Retinal pigment epithelial cell (primary cell): ENCODE measurements at regions not wholly inside any gene's neighbourhood (a gene's known extent, or its start where the extent isn't known, plus 50 kb on each side); places are given as distances from the start of the nearest gene placed in this dataset.
"Not testable (repeated sequence)": the region's sequence is repeated elsewhere in the genome, so short reads cannot be mapped to it uniquely, and the experiment has no call there.

Experiments
- DNase-seq: peaks from one replicate; pipeline ENCODE4 v3.0.0-alpha.2; 2010; ENCODE audit warnings: low read depth
- H3K4me3 ChIP-seq: 2 replicates; pipeline ENCODE4 v1.5.1; 2011; ENCODE audit warnings: mild to moderate bottlenecking, low read length, control low read depth, moderate library complexity
- CTCF ChIP-seq: conservative IDR thresholded peaks from 2 replicates; pipeline ENCODE4 v1.5.1; 2011; ENCODE audit warnings: low read depth, low read length, control low read depth, inconsistent platforms

GRCh38 chr3:40753951-40754350 is 229.2 kb downstream of the ZNF621 start:
- no peak for DNase-seq
- no peak for TF ChIP-seq CTCF
- no peak overlapping the region for H3K4me3 ChIP-seq

- no peak overlapping the region for H3K4me3 ChIP-seq
- no peak for TF ChIP-seq CTCF
- DNase-seq: no peak
Measured at GRCh38 chr3:40754994-40755393, 230.2 kb downstream of the ZNF621 start.

- no peak overlapping the region for H3K4me3 ChIP-seq
- no peak for TF ChIP-seq CTCF
- DNase-seq: no peak
Measured at GRCh38 chr3:40756500-40756899, 231.7 kb downstream of the ZNF621 start.

- H3K4me3 ChIP-seq, DNase-seq: not testable (repeated sequence)
Measured at GRCh38 chr3:40762771-40763170, 238.0 kb downstream of the ZNF621 start.

GRCh38 chr3:40763807-40764206 is 239.0 kb downstream of the ZNF621 start:
- no peak for TF ChIP-seq CTCF
- H3K4me3 ChIP-seq: no peak overlapping the region
- DNase-seq: no peak

- no peak overlapping the region for H3K4me3 ChIP-seq
- DNase-seq: no peak
Measured at GRCh38 chr3:40764747-40765146, 240.0 kb downstream of the ZNF621 start.

GRCh38 chr3:40765884-40766283 is 241.1 kb downstream of the ZNF621 start:
- TF ChIP-seq CTCF: no peak
- no peak for DNase-seq
- H3K4me3 ChIP-seq: no peak overlapping the region

More at GRCh38 chr3:40764747-40765146, 240.0 kb downstream of the ZNF621 start:
- no peak for TF ChIP-seq CTCF

- H3K4me3 ChIP-seq: no peak overlapping the region
- DNase-seq: no peak
- no peak for TF ChIP-seq CTCF
Measured at GRCh38 chr3:40766396-40766795, 241.6 kb downstream of the ZNF621 start.
